GM23248 (cell line): ENCODE measurements at regions not wholly inside any gene's neighbourhood (a gene's known extent, or its start where the extent isn't known, plus 50 kb on each side); places are given as distances from the start of the nearest gene placed in this dataset.

Experiments
- EZH2 ChIP-seq: fragments of 200-600 bp; sonication (generic); IDR thresholded peaks from 2 replicates; pipeline ENCODE4 v1.6.1; 2018; ENCODE audit warnings: antibody characterized with exemption, mild to moderate bottlenecking; ENCODE audit not compliant: insufficient read depth, poor library complexity, severe bottlenecking
- EZH2phosphoT487 ChIP-seq: fragments of 200-600 bp; sonication (generic); IDR thresholded peaks from 2 replicates; pipeline ENCODE4 v1.6.1; 2018; ENCODE audit warnings: antibody characterized with exemption, moderate library complexity, mild to moderate bottlenecking, low read depth; ENCODE audit not compliant: insufficient read depth

- no peak for TF ChIP-seq EZH2
- no peak for TF ChIP-seq EZH2phosphoT487
Observed at GRCh38 chr14:80037349-80037748, 174.0 kb downstream of the DIO2 start.
